OCI-LY7 (cell line): ENCODE measurements at regions not wholly inside any gene's neighbourhood (a gene's known extent, or its start where the extent isn't known, plus 50 kb on each side); places are given as distances from the start of the nearest gene placed in this dataset.

Experiments used
- BruUV-seq: library from RNA; stranded (reverse); fragments of 400-500 nt; replicated peaks from 2 replicates; lab custom pipeline; 2021; lab: Mats Ljungman, UMichigan
- CTCF ChIA-PET: fragments of 300-600 bp; sonication (Branson Sonifier 250); formaldehyde crosslinking; loops from one replicate; lab custom pipeline; 2022; ENCODE audit warnings: antibody characterized with exemption; ENCODE audit not compliant: unreplicated experiment; lab: Charles Lee
- POLR2A ChIA-PET: fragments of 300-600 bp; sonication (Branson Sonifier 250); formaldehyde crosslinking; loops from one replicate; lab custom pipeline; 2022; ENCODE audit warnings: antibody characterized with exemption; lab: Charles Lee
- DNase-seq: peaks from one replicate; pipeline ENCODE4 v3.0.0-alpha.2; 2015; ENCODE audit warnings: low spot score
- H2AFZ ChIP-seq: fragments of 200-600 bp; sonication (generic), shearing (Covaris generic); 2 replicates; pipeline ENCODE4 v1.6.1; 2014; ENCODE audit warnings: mild to moderate bottlenecking, antibody characterized with exemption, low read length, moderate library complexity
- H3K27ac ChIP-seq: fragments of 200-600 bp; sonication (generic); 2 replicates; pipeline ENCODE4 v1.5.1; 2014; ENCODE audit warnings: mixed run types, low read depth, mild to moderate bottlenecking, moderate library complexity, low read length, inconsistent platforms; ENCODE audit not compliant: poor library complexity, severe bottlenecking
- H3K36me3 ChIP-seq: fragments of 200-600 bp; sonication (generic); 2 replicates; pipeline ENCODE4 v1.6.1; 2014; ENCODE audit warnings: mild to moderate bottlenecking, antibody characterized with exemption, low read length, moderate library complexity, mixed read lengths; ENCODE audit not compliant: insufficient read depth
- H3K4me1 ChIP-seq: fragments of 200-600 bp; sonication (generic); 2 replicates; pipeline ENCODE4 v1.5.1; 2014; ENCODE audit warnings: mild to moderate bottlenecking, low read length; ENCODE audit not compliant: insufficient read depth, poor library complexity, severe bottlenecking
- H3K4me2 ChIP-seq: fragments of 200-600 bp; sonication (generic); 2 replicates; pipeline ENCODE4 v1.6.1; 2014; ENCODE audit warnings: mild to moderate bottlenecking, low read length
- H3K4me3 ChIP-seq: fragments of 200-600 bp; sonication (generic); 2 replicates; pipeline ENCODE4 v1.5.1; 2014; ENCODE audit warnings: mild to moderate bottlenecking, low read depth, low read length; ENCODE audit not compliant: poor library complexity, severe bottlenecking
- H3K79me2 ChIP-seq: fragments of 200-600 bp; sonication (generic); 2 replicates; pipeline ENCODE4 v1.6.1; 2016; ENCODE audit warnings: low read depth, mild to moderate bottlenecking, low read length, moderate library complexity, mixed read lengths; ENCODE audit not compliant: insufficient read depth
- H3K9me2 ChIP-seq: fragments of 200-600 bp; sonication (generic); 2 replicates; pipeline ENCODE4 v1.6.1; 2016; ENCODE audit warnings: mild to moderate bottlenecking, low read length, mixed read lengths; ENCODE audit not compliant: insufficient read depth
- H3K9me3 ChIP-seq: fragments of 200-600 bp; sonication (generic); 2 replicates; pipeline ENCODE4 v1.6.1; 2014; ENCODE audit warnings: mild to moderate bottlenecking, mixed run types, low read length, mixed read lengths
- H4K20me1 ChIP-seq: fragments of 200-600 bp; sonication (generic); 2 replicates; pipeline ENCODE4 v1.6.1; 2014; ENCODE audit warnings: mild to moderate bottlenecking, antibody characterized with exemption, low read length, moderate library complexity, mixed read lengths; ENCODE audit not compliant: insufficient read depth
- EZH2phosphoT487 ChIP-seq: fragments of 200-600 bp; sonication (generic); IDR thresholded peaks from 2 replicates; pipeline ENCODE4 v1.6.1; 2018; ENCODE audit warnings: low read depth, borderline replicate concordance, mild to moderate bottlenecking, mixed run types, antibody characterized with exemption, low read length, moderate library complexity, mixed read lengths
- intact Hi-C: fragments of 100-400 bp; cut with micrococcal nuclease; formaldehyde crosslinking; loops from one replicate; pipeline ENCODE4 v1.10.0; 2022; ENCODE audit not compliant: unreplicated experiment
- TF ChIP-seq, protein P1 (sequence below): fragments of 200-600 bp; sonication (generic); conservative IDR thresholded peaks from 2 replicates; pipeline ENCODE4 v1.5.1; 2014; ENCODE audit warnings: mild to moderate bottlenecking, antibody characterized with exemption, low read length, moderate library complexity, mixed read lengths

GRCh38 chr2:239677453-239678185 is 276.8 kb upstream of the HDAC4 start:
- no peak overlapping the region for H2AFZ ChIP-seq
- TF ChIP-seq, protein P1, sequence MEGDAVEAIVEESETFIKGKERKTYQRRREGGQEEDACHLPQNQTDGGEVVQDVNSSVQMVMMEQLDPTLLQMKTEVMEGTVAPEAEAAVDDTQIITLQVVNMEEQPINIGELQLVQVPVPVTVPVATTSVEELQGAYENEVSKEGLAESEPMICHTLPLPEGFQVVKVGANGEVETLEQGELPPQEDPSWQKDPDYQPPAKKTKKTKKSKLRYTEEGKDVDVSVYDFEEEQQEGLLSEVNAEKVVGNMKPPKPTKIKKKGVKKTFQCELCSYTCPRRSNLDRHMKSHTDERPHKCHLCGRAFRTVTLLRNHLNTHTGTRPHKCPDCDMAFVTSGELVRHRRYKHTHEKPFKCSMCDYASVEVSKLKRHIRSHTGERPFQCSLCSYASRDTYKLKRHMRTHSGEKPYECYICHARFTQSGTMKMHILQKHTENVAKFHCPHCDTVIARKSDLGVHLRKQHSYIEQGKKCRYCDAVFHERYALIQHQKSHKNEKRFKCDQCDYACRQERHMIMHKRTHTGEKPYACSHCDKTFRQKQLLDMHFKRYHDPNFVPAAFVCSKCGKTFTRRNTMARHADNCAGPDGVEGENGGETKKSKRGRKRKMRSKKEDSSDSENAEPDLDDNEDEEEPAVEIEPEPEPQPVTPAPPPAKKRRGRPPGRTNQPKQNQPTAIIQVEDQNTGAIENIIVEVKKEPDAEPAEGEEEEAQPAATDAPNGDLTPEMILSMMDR = no peak
- no peak for TF ChIP-seq EZH2phosphoT487
- DNase-seq = no peak
- no peak overlapping the region for H3K4me2 ChIP-seq
- ChIA-PET POLR2A (no interaction called here), CTCF (no interaction called here)
- no peaks in the 10 kb centered on the region for H3K4me1 ChIP-seq
- no peaks in the 10 kb centered on the region for H4K20me1 ChIP-seq
- H3K4me3 ChIP-seq = no peak overlapping the region
- no peaks in the 10 kb centered on the region for H3K79me2 ChIP-seq
- no peak overlapping the region for H3K27ac ChIP-seq
- H3K36me3 ChIP-seq = no peaks in the 10 kb centered on the region
- H3K9me2 ChIP-seq = no peaks in the 10 kb centered on the region
- intact Hi-C loops = no loop called here
- no peaks in the 10 kb centered on the region for H3K9me3 ChIP-seq
- BruUV-seq = no TSS peak

DNA sequence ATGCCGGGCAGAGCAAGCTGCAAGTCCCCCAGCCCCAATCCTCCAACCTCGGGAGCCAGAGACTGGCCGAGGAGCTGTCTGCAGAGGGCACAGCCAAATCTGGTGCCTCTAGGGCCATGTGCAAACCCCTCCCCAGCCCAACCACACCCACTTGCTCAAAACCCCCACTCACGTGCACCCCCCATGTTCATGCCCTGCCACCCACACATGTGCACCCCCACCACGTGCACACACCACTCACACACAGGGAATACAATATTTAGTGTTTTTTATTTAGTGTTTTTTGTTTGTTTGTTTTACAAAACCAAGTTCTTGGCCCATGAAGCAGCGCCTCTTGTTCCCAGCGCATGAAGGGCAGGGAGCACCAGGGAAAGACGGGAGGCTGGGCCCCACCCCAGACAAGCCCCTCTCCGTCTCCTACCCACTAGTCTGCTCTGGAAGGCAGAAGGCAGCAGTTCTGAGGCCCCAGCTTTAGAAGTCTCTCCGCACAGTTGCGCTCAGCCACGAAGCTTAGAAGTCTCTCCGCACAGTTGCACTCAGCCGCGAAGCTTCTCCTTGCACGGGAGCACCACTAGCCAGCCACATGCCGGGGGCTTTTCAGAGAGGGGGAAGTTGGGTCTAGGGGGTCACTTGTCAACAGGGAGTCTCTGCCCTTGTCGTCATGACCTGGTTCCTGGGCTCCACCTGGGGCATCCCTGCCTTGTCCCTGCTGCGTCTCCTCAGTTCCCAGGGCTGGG is 276.1 kb upstream of the HDAC4 start:
- intact Hi-C loops = no loop called here
- no peak for TF ChIP-seq EZH2phosphoT487
- TF ChIP-seq, protein P1 = no peak
- Histone ChIP-seq H3K79me2 (no peaks in the 10 kb centered on the region), H3K4me3 (no peak overlapping the region), H3K27ac (no peak overlapping the region), H4K20me1 (no peaks in the 10 kb centered on the region), H3K9me2 (no peaks in the 10 kb centered on the region), H3K4me2 (no peak overlapping the region), H3K9me3 (no peaks in the 10 kb centered on the region), H3K4me1 (no peaks in the 10 kb centered on the region), H2AFZ (no peak overlapping the region), H3K36me3 (no peaks in the 10 kb centered on the region)
- BruUV-seq = no TSS peak
- no peak for DNase-seq
- ChIA-PET CTCF (no interaction called here), POLR2A (no interaction called here)
